HG03342 (cell line): ENCODE measurements at regions not wholly inside any gene's neighbourhood (a gene's known extent, or its start where the extent isn't known, plus 50 kb on each side); places are given as distances from the start of the nearest gene placed in this dataset.

Experiments
- ATAC-seq: cut with Tn5 transposase; IDR thresholded peaks from one replicate; pipeline ENCODE4 v1.9.1; 2021; ENCODE audit warnings: mild to moderate bottlenecking, moderate library complexity; ENCODE audit not compliant: unreplicated experiment

GRCh38 chr2:121084130-121084680 lies 200.8 kb downstream of the TFCP2L1 start:
- ATAC-seq = no peak

GRCh38 chr2:121085801-121086200 lies 199.2 kb downstream of the TFCP2L1 start:
- ATAC-seq = no peak

GRCh38 chr2:121086450-121086849 lies 198.6 kb downstream of the TFCP2L1 start:
- ATAC-seq = no peak

GRCh38 chr2:121087117-121087516 lies 197.9 kb downstream of the TFCP2L1 start:
- ATAC-seq = no peak

- ATAC-seq = no peak
Measured at GRCh38 chr2:121088251-121089165, 196.5 kb downstream of the TFCP2L1 start.

GRCh38 chr2:121089166-121089510 lies 195.9 kb downstream of the TFCP2L1 start:
- ATAC-seq = no peak

GRCh38 chr2:121090088-121090715 lies 194.8 kb downstream of the TFCP2L1 start:
- no peak for ATAC-seq

- ATAC-seq = no peak
Measured at GRCh38 chr2:121092095-121092494, 192.9 kb downstream of the TFCP2L1 start.

GRCh38 chr2:121093692-121094091 lies 191.3 kb downstream of the TFCP2L1 start:
- no peak for ATAC-seq

- ATAC-seq = no peak
Measured at GRCh38 chr2:121094101-121094500, 190.9 kb downstream of the TFCP2L1 start.

- no peak for ATAC-seq
Measured at GRCh38 chr2:121094845-121095244, 190.2 kb downstream of the TFCP2L1 start.

GRCh38 chr2:121095257-121096080 lies 189.5 kb downstream of the TFCP2L1 start:
- ATAC-seq = peak; percentile 56

- no peak for ATAC-seq
Measured at GRCh38 chr2:121096611-121097010, 188.4 kb downstream of the TFCP2L1 start.

- ATAC-seq = no peak
Measured at GRCh38 chr2:121098556-121098955, 186.4 kb downstream of the TFCP2L1 start.

GRCh38 chr2:121099329-121100290 lies 185.4 kb downstream of the TFCP2L1 start:
- ATAC-seq = no peak

- no peak for ATAC-seq
Measured at GRCh38 chr2:121101093-121101715, 183.8 kb downstream of the TFCP2L1 start.

- ATAC-seq = no peak
Measured at GRCh38 chr2:121102941-121103340, 182.1 kb downstream of the TFCP2L1 start.

GRCh38 chr2:121103960-121104359 lies 181.0 kb downstream of the TFCP2L1 start:
- no peak for ATAC-seq

GRCh38 chr2:121104721-121105141 lies 180.3 kb downstream of the TFCP2L1 start:
- ATAC-seq = no peak
